Breast epithelium (tissue), 3 donors: ENCODE measurements at regions not wholly inside any gene's neighbourhood (a gene's known extent, or its start where the extent isn't known, plus 50 kb on each side); places are given as distances from the start of the nearest gene placed in this dataset.

ENCODE experiments used
- CTCF ChIP-seq, 3 donors: fragments of 450-650 bp; IDR thresholded peaks; one replicate each; pipeline ENCODE4 v1.5.1; 2016 to 2017; ENCODE audit warnings: antibody characterized with exemption in 3 of 3, mild to moderate bottlenecking in 3 of 3, moderate library complexity in 3 of 3
- POLR2A ChIP-seq: fragments of 450-650 bp; IDR thresholded peaks from one replicate; pipeline ENCODE4 v1.6.1; 2016; ENCODE audit warnings: antibody characterized with exemption, mild to moderate bottlenecking, moderate library complexity
- POLR2AphosphoS5 ChIP-seq, 3 donors: sonication (generic); formaldehyde crosslinking; IDR thresholded peaks; one replicate each; pipeline ENCODE4 v1.6.1; 2017; ENCODE audit warnings: antibody characterized with exemption in 3 of 3

GRCh38 chr11:33531743-33532181 lies 168.9 kb downstream of the C11orf91 start:
- TF ChIP-seq POLR2AphosphoS5 (IDR thresholded peaks at IDR 0.05) (no peak), CTCF (IDR thresholded peaks at IDR 0.05) (no peak), POLR2A (no peak)
